ENCODE measurements at regions not wholly inside any gene's neighbourhood (a gene's known extent, or its start where the extent isn't known, plus 50 kb on each side); places are given as distances from the start of the nearest gene placed in this dataset.

DNA sequence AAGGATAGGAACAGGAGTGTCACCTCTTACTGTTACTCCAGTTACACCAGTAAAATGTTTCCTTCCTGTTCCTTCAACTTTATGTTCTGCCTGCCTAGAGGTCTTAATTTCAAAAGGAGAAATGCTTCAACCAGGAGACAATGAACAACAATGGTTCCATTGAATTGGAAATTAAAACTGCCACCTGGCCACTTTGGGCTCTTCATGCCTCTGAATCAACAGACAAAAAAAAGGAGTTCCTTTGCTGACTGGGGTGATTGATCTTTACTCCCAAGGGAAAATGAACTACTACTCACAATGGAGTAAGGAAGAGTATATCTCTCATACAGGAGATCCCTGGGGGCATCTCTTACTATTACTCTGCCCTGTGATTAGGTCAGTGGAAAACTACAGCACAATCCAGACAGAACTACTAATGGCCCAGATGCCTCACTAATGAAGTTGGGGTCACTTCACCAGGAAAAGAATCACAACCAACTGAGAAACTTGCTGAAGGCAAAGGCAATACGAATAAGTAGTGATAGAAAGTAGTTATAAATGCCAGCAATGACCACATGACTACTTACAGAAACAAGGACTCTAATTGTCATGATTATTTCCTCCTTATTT is 76.6 kb upstream of the PRDX6 start:
- no peak for DNase-seq (ENCODE audit: low read depth)

DNA sequence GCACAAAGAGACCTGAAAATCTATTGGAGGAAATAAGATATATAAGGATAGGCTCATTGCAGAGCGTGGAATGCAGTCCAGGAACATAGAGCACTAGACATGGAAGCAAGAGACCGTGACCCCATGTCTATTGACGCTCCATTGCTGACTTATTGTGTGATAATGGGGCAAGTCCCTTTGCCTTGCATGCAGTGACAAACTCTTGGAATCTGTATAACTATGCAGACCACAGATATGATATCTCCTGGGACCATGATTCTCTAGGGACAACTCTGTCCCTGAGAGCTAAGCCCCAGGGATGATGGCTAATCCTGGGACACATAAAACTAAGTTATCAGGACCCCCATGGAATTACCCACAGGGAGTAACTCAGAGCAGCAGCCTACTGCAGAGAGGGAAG is 73.1 kb upstream of the PRDX6 start:
- DNase-seq (ENCODE audit: low read depth): no peak

DNA sequence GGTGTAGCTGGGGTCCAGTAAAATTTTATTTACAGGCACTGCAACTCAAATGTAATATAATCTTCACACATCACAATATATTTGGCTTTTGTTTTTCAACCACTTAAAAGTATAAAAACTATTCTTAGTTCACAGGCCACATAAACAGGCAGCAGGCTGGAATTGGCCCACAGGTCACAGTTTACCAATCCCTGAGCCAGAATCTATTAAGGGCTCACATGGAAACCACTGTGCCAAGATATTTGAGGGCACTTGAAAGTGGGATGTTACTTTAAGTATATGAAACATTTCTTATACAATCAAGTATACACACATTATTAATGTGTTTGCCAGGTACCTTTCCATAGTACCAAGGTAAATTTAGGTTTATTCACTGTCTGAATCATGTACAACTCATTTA is 71.9 kb upstream of the PRDX6 start:
- DNase-seq (ENCODE audit: low read depth): no peak

DNA sequence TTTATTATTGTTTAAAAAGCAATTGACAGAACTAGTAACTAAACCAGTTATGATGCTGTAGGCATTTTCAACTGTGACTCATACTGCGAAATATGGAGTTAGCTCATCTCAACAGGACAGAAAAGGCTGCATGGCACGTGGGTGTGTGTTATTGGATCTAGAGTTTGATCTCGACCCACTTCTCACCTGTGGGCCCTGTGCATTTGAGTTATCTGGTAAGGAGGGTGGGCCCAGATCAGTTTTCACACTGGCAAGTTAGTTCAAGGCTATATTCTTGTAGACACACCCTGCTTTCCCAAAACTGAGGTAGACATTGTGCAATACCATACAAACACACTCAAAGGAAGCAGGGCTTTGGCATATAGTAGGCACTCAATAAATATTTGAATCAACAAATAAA is 71.3 kb upstream of the PRDX6 start:
- DNase-seq (ENCODE audit: low read depth): no peak

DNA sequence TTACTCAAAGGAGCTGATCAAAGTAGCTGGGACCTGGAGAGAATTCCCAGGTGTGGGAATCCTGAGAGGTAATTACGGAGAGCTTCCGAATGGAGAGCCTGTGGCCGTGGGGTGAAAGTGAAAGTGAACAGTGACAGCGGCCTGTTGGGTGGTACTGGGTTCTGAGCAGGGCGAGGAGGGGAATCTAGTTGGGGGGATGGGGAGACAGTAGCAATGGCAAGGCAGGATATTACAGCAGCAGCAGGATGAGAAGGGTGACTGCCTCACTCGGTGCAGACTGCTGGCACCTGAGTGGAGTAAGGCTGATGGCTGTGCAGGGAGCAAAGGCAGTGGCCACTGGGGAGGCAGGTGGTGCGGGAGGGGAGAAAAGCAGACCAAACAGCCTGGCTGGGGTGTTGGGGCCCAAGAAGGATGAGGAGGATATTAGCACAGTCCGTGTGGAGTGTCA is 70.3 kb upstream of the PRDX6 start:
- DNase-seq (ENCODE audit: low read depth): no peak

DNA sequence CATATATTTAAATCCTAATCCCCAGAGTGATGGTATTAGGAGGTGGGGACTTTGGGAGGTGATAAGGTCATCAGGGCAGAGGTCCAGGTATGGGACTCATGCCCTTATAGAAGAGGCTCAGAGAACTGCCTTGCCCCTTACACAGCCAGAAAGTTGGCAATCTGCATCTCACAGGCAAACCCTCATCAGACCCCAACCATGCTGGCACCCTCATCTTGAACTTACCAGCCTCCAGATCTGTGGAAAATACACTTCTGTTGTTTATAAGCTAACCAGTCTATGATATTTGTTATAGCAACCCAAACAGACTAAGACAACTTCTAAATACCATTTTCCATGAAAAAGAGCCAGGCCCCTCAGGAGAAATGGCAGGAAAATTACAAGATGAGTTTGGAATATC is 69.3 kb upstream of the PRDX6 start:
- no peak for DNase-seq (ENCODE audit: low read depth)

DNA sequence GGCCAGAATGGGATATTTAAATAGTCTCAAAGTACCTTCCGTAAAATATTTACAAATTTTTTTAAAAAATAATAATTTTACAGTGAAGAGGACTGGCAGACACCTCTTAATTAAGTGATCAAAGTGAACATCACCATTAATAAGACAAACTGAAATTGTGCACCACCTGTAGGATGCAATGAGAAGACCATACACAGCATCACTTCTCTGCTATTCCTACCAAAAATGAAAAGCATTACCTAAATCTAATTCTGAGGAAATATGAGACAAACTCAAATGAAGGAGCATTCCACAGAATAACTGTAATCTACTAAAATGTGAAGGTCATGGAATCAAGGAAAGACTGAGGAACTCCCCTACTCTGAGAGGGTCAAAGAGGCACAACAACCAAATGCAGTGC is 68.2 kb upstream of the PRDX6 start:
- no peak for DNase-seq (ENCODE audit: low read depth)

DNA sequence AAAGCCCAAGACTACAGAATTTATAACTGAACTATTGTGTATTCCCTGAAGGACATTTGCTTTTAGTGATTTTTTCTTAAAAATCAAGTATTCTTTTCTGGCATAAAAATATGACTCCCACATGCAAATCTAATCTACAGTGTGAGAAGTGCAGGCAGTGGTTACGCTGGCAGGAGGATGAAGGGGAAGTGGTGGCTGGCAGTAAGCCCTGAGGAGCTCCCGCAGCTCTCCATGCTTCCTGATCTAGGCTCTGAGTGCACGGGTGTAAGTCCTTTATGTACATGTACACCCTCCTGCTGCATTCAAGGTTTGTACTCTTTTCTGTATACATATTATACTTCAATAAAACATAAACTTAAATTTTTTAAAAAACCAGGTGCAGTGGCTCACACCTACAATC is 67.5 kb upstream of the PRDX6 start:
- DNase-seq (ENCODE audit: low read depth): no peak

DNA sequence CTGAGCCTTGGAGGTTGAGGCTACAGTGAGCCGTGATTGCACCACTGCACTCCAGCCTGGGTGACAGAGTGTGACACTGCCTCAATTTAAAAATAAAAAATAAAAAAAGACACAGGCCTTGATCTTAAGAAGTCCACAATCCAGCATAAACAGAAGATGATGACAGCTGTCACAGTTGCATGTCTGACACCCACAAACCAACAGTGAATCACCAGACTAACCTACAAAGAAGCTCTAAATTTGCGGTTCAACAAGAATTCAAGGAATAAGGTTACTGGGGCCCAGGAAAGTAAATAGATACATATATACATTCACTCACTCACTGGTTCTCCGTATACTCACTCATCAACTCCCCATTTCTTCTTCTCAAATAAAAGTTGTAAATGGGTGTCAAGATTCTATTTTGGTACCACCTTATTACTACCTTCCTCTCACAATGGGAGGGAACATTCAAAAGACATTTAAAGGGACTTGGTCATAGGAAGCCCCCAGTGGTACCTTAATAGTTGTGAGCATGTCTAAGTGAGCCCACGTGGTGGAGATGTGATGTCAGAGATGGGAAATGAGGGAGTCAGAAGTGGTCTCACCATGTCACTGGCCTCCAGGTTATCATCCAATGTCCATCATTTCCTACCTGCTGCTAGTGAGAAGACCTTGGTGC is 66.9 kb upstream of the PRDX6 start:
- no peak for DNase-seq (ENCODE audit: low read depth)

DNA sequence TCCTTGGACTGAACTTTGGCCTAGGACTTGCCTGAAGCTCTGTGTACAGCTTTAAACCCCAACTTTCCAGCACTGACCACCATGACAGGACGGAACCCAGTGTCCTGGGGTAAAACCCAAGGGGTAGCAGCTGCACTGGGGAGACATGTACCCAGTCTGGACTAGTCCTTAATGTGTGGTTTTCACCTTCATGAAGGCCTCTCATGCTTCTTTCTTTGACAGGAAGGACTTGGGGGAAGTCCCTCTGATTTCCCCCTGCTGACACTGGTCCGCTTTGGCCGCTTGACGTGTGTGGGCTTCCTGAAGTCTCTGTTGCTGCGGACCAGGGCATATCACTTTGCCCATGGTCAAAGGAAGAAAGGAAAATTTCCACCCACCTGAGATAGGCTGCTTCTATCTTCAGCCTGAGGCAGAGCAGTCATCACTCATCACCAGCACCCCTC is 66.3 kb upstream of the PRDX6 start:
- DNase-seq (ENCODE audit: low read depth): peak; percentile 8

DNA sequence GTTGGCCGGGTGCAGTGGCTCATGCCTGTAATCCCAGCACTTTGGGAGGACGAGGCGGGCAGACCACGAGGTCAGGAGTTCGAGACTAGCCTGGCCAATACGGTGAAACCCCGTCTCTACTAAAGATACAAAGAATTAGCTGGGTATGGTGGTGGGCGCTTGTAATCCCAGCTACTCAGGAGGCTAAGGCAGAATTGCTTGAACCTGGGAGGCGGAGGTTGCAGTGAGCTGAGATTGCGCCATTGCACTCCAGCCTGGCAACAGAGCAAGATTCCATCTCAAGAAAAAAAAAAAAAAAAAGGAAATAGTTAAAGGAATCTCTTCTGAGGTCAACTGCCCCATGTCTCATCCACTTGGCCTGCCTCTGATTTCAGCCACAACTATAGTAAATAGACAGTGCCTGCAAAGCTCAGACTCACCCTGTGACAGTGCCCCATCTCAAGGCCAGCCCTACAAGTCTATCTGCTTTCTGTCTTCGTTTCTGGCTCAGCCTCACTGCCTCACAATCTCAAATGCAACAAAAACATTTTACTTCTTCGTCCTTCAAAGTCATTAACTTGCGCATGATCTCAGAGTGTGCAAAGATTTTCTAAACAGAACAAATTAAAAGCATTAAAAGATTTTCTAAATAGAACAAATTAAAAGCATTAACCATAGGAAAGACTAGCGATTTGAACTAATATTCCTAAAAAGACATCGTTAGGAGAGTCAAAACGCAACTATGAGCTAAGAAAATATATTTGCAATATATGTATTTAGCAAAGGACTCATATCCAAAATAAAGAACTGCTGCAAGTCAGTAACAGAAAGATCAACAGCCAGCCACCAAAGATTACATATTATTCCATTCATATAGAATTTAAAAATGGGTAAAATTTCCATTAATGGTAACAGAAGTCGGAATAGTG is 65.0 kb upstream of the PRDX6 start:
- DNase-seq (ENCODE audit: low read depth): no peak

DNA sequence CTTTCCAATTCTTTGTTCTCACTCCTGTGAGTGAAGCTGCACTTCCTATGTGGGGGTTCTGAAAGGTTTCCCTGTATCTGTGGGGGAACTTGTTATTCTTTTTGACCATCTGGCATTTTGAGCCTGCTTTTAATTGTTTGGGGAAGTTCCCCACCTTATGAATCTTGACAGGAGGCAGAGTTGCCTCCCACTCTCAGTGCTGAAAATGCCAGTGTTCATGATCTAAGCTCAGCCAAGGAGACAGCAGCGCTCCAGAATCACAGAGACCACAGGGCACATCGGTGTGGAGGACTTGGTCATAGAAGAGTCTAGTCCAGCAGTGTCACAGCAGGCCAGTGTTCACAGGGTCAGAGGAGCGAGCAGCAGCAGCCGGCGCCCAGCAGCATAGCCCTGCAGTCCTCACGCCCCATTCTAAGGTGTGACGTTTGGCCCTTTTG is 63.8 kb upstream of the PRDX6 start:
- DNase-seq (ENCODE audit: low read depth): no peak

DNA sequence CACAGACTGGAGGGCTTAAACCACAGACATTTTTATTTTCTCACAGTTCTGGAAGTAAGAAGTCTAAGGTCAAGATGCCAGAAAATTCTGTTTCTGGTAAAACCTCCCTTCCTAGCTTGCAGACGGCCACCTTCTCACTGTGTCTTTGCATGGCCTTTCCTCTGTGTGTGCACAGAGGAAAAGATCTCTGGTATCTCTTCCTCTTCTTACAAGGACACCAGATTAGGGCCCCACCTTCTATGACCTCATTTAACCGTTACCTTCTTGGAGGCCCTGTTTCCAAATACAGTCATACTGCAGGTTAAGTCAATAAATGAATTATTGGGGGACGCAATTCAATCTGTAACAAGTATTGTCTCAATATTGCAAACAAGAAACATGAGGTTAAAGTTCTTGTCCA is 63.0 kb upstream of the PRDX6 start:
- no peak for DNase-seq (ENCODE audit: low read depth)

DNA sequence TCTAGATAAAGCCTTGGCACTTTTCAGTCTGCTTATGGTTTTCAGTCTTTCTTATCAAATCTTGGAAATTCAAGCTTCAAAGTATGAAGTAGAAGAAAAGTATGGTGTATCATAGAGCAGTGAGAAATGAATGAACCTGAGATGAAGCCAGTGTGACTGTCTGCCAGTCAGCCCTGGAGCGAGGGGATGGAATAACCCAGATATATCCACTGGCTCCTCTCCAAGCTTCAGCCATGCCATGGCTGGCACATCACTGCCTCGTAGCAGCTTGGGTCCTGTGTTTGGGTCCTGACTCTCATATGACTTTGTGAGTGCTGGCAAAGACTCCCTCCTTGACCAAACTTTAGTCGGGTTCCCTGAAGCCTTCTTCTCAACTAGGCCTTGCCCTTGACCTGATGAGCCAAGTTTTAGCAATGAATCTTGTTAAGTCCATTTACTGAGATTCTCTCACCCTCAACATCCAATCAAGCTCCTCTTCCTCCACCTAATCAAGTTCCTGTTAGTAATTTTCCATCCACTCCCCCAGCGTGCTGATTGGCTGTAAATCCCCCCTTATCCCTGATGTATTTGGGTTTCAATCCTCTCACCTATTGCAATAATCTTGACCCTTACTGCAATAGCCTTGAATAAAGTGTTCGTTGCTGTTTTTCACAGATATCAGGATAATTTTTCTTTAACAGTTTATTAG is 62.5 kb upstream of the PRDX6 start:
- no peak for DNase-seq (ENCODE audit: low read depth)

DNA sequence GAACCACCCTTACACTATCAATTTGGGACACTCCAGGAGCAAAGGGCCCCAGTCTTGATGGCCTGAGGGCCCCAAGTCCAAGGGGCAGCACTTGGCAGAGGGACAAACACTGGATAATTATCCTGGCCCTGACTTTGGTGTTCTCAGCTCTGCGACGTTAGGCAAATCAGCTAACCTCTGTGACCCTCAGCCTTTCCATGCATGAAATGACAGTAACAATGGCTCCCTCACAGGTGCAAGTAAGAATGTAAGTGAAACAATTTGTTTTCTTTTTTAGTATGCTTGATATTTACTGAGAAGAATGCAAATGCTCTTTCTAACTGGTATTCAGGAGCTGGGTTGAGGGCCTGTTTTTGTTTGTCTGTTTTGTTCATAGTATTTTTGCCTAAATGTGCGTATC is 61.6 kb upstream of the PRDX6 start:
- DNase-seq (ENCODE audit: low read depth): no peak

DNA sequence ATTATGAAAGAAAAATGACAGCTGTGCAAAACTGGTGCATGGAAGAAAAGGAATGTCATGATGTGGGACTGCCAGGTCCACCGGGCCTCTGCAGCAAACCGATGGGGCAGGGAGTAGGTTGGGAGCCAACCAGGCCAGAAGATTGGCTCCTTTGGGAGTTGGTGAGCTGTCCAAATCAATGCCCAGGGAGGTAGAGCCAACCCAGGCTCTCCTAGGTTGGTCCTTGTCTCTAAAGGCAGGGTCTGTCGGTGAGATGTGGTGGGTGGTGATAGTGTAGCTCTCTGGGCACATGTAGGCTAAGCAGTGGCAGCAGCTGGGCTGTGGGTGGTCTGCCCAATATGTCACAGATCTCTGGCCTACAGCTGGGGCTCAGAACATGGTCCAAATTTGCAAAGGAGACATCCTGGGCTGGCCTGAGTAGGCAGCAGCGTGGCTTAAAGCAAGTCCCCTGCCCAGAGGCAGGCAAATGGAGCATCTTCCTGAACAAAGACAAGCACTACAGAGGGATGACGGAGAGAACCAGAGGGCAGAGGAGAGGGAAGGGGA is 61.2 kb upstream of the PRDX6 start:
- no peak for DNase-seq (ENCODE audit: low read depth)

DNA sequence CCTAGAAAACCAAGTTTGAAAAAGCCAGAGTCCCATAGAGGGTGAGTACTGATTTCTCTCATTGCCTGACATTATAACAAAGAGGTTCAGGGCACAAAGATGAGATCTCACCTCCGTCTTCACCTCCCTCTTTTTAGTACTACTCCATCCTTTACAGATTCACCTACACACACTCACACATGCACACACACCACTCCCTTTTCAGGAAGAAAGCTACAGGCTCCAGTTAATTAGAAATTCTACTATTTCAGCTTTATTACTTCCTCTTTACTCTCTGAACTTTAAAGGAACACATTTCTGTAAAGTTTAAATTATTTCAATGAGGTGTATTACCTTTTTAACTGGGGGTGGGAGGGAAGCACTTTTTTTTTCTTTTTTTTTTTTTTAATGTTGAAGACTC is 59.6 kb upstream of the PRDX6 start:
- DNase-seq (ENCODE audit: low read depth): no peak

DNA sequence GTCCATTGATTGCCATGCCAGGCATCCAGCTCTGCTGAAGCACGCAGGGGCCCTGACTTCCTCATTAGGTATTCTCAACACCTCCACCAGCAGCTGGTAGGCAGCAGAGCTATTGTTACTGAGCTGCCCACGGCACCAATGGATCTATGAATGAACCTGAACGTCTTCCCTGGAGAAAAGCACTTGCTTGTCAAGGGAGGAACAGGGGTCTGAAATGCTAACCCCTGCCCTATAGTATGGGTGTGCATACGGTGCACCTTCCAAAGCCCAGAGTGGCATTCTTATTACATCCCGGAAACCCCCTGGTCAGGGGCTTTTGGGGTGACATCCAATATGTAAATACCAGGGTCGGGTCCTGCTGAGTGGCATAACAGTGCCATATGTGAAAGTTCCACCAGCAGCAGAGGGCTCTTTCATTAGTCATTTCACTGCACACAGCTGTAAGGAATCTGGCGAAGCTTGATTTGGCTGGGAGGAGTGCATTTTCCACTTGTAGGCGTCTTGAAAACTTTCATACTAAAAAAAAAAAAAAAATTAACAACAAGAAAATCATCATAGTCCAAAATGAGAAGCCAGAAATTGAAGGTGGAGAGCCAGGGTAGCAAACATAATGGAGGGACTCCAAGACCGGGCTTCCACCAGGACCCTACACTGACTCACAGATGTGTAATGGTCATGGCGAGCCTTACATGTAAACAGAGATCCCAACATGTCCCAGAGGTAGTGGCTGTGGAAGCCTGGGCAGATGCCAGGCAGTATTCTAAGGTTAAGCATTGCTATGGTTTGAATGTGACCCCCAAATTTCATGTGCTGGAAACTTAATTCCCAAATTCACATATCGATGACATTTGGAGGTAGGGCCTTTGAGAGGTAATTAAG is 58.8 kb upstream of the PRDX6 start:
- no peak for DNase-seq (ENCODE audit: low read depth)

DNA sequence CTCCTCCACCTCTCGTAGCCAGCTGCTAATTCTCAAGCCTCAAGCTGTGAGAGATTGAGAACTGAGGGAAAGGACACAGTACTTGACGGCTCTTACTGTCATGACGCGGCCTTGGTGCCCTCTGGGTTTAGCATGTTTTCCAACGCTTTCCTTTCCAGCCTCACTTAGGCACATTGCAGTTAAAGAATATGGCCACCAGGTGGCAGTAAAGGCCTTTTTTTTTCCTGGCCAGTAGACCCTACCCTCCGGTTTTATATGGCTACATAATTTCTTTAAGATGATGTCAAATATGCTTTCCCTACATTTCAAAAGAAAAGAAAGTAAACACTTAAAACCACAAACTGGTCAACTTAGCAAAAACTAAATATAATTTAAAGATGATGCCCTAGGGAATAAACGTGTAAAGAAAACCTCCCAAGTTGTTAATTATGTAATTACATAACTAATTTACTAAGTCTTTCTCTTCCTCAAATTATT is 56.8 kb upstream of the PRDX6 start:
- DNase-seq (ENCODE audit: low read depth): peak; percentile 36

DNA sequence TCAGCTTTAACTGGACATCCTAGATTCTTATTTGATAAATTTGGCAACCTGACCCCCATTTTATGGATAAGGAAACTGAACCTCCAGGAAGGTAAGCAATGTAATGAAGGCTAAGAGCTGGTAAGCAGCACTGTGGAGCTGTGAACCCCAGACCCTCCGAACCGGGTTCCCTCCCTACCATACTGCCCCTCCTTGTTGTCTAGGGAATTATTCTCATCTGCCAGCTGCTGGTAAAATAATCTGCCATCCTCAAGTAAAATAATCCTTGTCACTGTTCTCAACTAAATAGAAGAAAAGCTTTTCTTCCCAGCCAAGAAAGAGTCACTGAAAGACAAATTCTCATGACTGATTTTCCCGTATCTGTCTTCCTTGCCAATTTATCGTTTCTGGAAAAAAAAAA is 55.8 kb upstream of the PRDX6 start:
- no peak for DNase-seq (ENCODE audit: low read depth)

DNA sequence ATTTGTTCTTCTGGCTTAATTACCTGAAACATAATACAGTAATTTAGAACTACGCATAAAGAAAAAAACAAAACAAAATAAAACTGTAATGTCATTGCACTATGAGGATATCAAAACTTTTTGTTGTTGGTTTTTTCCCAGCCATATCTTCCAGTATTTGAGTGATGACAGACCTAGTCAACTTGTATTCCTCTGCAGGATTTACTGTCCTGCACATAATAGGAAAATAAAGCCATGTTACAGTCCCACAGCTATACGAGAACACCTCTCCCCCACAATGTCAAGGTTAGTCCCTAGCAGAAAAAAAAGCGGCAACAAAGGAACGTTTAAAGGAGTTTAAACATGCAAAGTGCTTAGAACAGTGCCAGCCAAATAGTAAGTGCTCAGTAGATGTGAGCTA is 55.3 kb upstream of the PRDX6 start:
- no peak for DNase-seq (ENCODE audit: low read depth)
